Glutamatergic neuron (in vitro differentiated cells): ENCODE measurements at regions not wholly inside any gene's neighbourhood (a gene's known extent, or its start where the extent isn't known, plus 50 kb on each side); places are given as distances from the start of the nearest gene placed in this dataset.

Source experiments
- DNase-seq: peaks from one replicate; pipeline ENCODE4 v3.0.0; 2022
- H3K27ac Mint-ChIP-seq: one replicate; pipeline ENCODE4 v1.8.0; 2020; ENCODE audit warnings: mild to moderate bottlenecking, mixed read lengths, inconsistent platforms; ENCODE audit not compliant: unreplicated experiment
- H3K27me3 Mint-ChIP-seq: one replicate; pipeline ENCODE4 v1.8.0; 2020; ENCODE audit warnings: mild to moderate bottlenecking, moderate library complexity, mixed read lengths, inconsistent platforms; ENCODE audit not compliant: unreplicated experiment
- H3K36me3 Mint-ChIP-seq: one replicate; pipeline ENCODE4 v1.8.0; 2020; ENCODE audit warnings: mild to moderate bottlenecking, mixed read lengths, inconsistent platforms; ENCODE audit not compliant: unreplicated experiment
- H3K4me1 Mint-ChIP-seq: one replicate; pipeline ENCODE4 v1.8.0; 2020; ENCODE audit warnings: mild to moderate bottlenecking, low read depth, mixed read lengths, inconsistent platforms; ENCODE audit not compliant: unreplicated experiment
- H3K4me3 Mint-ChIP-seq: one replicate; pipeline ENCODE4 v1.8.0; 2020; ENCODE audit warnings: mild to moderate bottlenecking, mixed read lengths, inconsistent platforms; ENCODE audit not compliant: unreplicated experiment
- H3K9me3 Mint-ChIP-seq: one replicate; pipeline ENCODE4 v1.8.0; 2020; ENCODE audit warnings: mild to moderate bottlenecking, moderate library complexity, mixed read lengths, inconsistent platforms; ENCODE audit not compliant: unreplicated experiment
- CTCF ChIP-seq: fragments of 200-600 bp; sonication (generic); IDR thresholded peaks from one replicate; pipeline ENCODE4 v1.5.0; 2021; ENCODE audit not compliant: partially characterized antibody, unreplicated experiment

- no peaks in the 10 kb centered on the region for H3K27me3 Mint-ChIP-seq
- no peaks in the 10 kb centered on the region for H3K36me3 Mint-ChIP-seq
- no peak overlapping the region for H3K4me3 Mint-ChIP-seq
- no peaks in the 10 kb centered on the region for H3K4me1 Mint-ChIP-seq
- DNase-seq = no peak
- H3K27ac Mint-ChIP-seq = no peak overlapping the region
- no peak for TF ChIP-seq CTCF
- no peaks in the 10 kb centered on the region for H3K9me3 Mint-ChIP-seq
Observed at GRCh38 chr15:98532063-98532462, 116.3 kb upstream of the IGF1R start.

- H3K36me3 Mint-ChIP-seq = no peaks in the 10 kb centered on the region
- no peak overlapping the region for H3K4me3 Mint-ChIP-seq
- TF ChIP-seq CTCF = no peak
- H3K27me3 Mint-ChIP-seq = peaks cover 2% of the 10 kb centered on the region
- no peak for DNase-seq
- no peak overlapping the region for H3K27ac Mint-ChIP-seq
- H3K4me1 Mint-ChIP-seq = peaks cover 1% of the 10 kb centered on the region
- no peaks in the 10 kb centered on the region for H3K9me3 Mint-ChIP-seq
Observed at GRCh38 chr15:98536976-98537375, 111.4 kb upstream of the IGF1R start.

- no peaks in the 10 kb centered on the region for H3K9me3 Mint-ChIP-seq
- no peak for DNase-seq
- H3K27ac Mint-ChIP-seq = no peak overlapping the region
- no peak overlapping the region for H3K4me3 Mint-ChIP-seq
- no peak for TF ChIP-seq CTCF
- peaks cover 1% of the 10 kb centered on the region for H3K4me1 Mint-ChIP-seq
- no peaks in the 10 kb centered on the region for H3K36me3 Mint-ChIP-seq
- H3K27me3 Mint-ChIP-seq = peaks cover 2% of the 10 kb centered on the region
Observed at GRCh38 chr15:98537516-98538060, 110.8 kb upstream of the IGF1R start.

- H3K36me3 Mint-ChIP-seq = no peaks in the 10 kb centered on the region
- H3K4me1 Mint-ChIP-seq = peaks cover 1% of the 10 kb centered on the region
- H3K4me3 Mint-ChIP-seq = no peak overlapping the region
- no peak for DNase-seq
- TF ChIP-seq CTCF = no peak
- H3K9me3 Mint-ChIP-seq = no peaks in the 10 kb centered on the region
- H3K27ac Mint-ChIP-seq = no peak overlapping the region
- H3K27me3 Mint-ChIP-seq = peaks cover 2% of the 10 kb centered on the region
Observed at GRCh38 chr15:98541519-98541918, 106.8 kb upstream of the IGF1R start.

- no peak overlapping the region for H3K4me3 Mint-ChIP-seq
- peaks cover 3% of the 10 kb centered on the region for H3K27me3 Mint-ChIP-seq
- H3K4me1 Mint-ChIP-seq = peaks cover 1% of the 10 kb centered on the region
- no peaks in the 10 kb centered on the region for H3K36me3 Mint-ChIP-seq
- peaks cover 4% of the 10 kb centered on the region for H3K9me3 Mint-ChIP-seq
- H3K27ac Mint-ChIP-seq = no peak overlapping the region
- TF ChIP-seq CTCF = no peak
- no peak for DNase-seq
Observed at GRCh38 chr15:98543237-98543636, 105.1 kb upstream of the IGF1R start.
